ENCODE measurements at regions not wholly inside any gene's neighbourhood (a gene's known extent, or its start where the extent isn't known, plus 50 kb on each side); places are given as distances from the start of the nearest gene placed in this dataset.
"Not testable (repeated sequence)": the region's sequence is repeated elsewhere in the genome, so short reads cannot be mapped to it uniquely, and the experiment has no call there.

- no peak for DNase-seq
- H3K27ac Mint-ChIP-seq = no peak overlapping the region
- H3K27me3 Mint-ChIP-seq = no peaks in the 10 kb centered on the region
- H3K4me3 Mint-ChIP-seq = no peak overlapping the region
- peaks cover 6% of the 10 kb centered on the region for H3K9me3 Mint-ChIP-seq
- no peaks in the 10 kb centered on the region for H3K36me3 Mint-ChIP-seq (ENCODE audit: low read depth)
- H3K4me1 Mint-ChIP-seq (ENCODE audit: low read depth) = no peaks in the 10 kb centered on the region
These were observed 53.3 kb upstream of the CYLC2 start for GRCh38 chr9:102941868-102942267.

GRCh38 chr9:102922526-102922925 lies 72.6 kb upstream of the CYLC2 start:
- H3K27me3 Mint-ChIP-seq = no peaks in the 10 kb centered on the region
- no peaks in the 10 kb centered on the region for H3K36me3 Mint-ChIP-seq (ENCODE audit: low read depth)
- no peak overlapping the region for H3K4me3 Mint-ChIP-seq
- H3K27ac Mint-ChIP-seq = no peak overlapping the region
- H3K4me1 Mint-ChIP-seq (ENCODE audit: low read depth) = no peaks in the 10 kb centered on the region
- H3K9me3 Mint-ChIP-seq = peaks cover 11% of the 10 kb centered on the region
- no peak for DNase-seq

- DNase-seq = no peak
- H3K27ac Mint-ChIP-seq = no peak overlapping the region
- no peak overlapping the region for H3K4me3 Mint-ChIP-seq
- H3K36me3 Mint-ChIP-seq (ENCODE audit: low read depth) = no peaks in the 10 kb centered on the region
- H3K27me3 Mint-ChIP-seq = no peaks in the 10 kb centered on the region
- peaks cover 15% of the 10 kb centered on the region for H3K9me3 Mint-ChIP-seq
- no peaks in the 10 kb centered on the region for H3K4me1 Mint-ChIP-seq (ENCODE audit: low read depth)
These were observed 83.9 kb upstream of the CYLC2 start for GRCh38 chr9:102911185-102911584.

GRCh38 chr9:102905795-102906194 lies 89.3 kb upstream of the CYLC2 start:
- H3K4me1 Mint-ChIP-seq (ENCODE audit: low read depth); H3K27me3 Mint-ChIP-seq; DNase-seq; H3K36me3 Mint-ChIP-seq (ENCODE audit: low read depth); H3K27ac Mint-ChIP-seq; H3K4me3 Mint-ChIP-seq: not testable (repeated sequence)
- peaks cover 40% of the 10 kb centered on the region for H3K9me3 Mint-ChIP-seq

GRCh38 chr9:102892025-102892424 lies 103.1 kb upstream of the CYLC2 start:
- DNase-seq = no peak
- H3K36me3 Mint-ChIP-seq (ENCODE audit: low read depth) = no peaks in the 10 kb centered on the region
- H3K27ac Mint-ChIP-seq = no peak overlapping the region
- H3K4me1 Mint-ChIP-seq (ENCODE audit: low read depth) = no peaks in the 10 kb centered on the region
- no peak overlapping the region for H3K4me3 Mint-ChIP-seq
- H3K27me3 Mint-ChIP-seq = no peaks in the 10 kb centered on the region
- peaks cover 10% of the 10 kb centered on the region for H3K9me3 Mint-ChIP-seq

- H3K9me3 Mint-ChIP-seq; H3K27ac Mint-ChIP-seq; H3K27me3 Mint-ChIP-seq; H3K4me1 Mint-ChIP-seq (ENCODE audit: low read depth); H3K36me3 Mint-ChIP-seq (ENCODE audit: low read depth); H3K4me3 Mint-ChIP-seq; DNase-seq: not testable (repeated sequence)
These were observed 106.4 kb upstream of the CYLC2 start for GRCh38 chr9:102888747-102889146.

GRCh38 chr9:102875687-102876086 lies 119.4 kb upstream of the CYLC2 start:
- H3K4me1 Mint-ChIP-seq (ENCODE audit: low read depth) = no peaks in the 10 kb centered on the region
- H3K36me3 Mint-ChIP-seq (ENCODE audit: low read depth) = no peaks in the 10 kb centered on the region

GRCh38 chr9:102867488-102867887 lies 127.6 kb upstream of the CYLC2 start:
- no peaks in the 10 kb centered on the region for H3K4me1 Mint-ChIP-seq (ENCODE audit: low read depth)
- peaks cover 4% of the 10 kb centered on the region for H3K9me3 Mint-ChIP-seq
- DNase-seq = no peak
- no peaks in the 10 kb centered on the region for H3K36me3 Mint-ChIP-seq (ENCODE audit: low read depth)
- H3K4me3 Mint-ChIP-seq = no peak overlapping the region
- H3K27me3 Mint-ChIP-seq = no peaks in the 10 kb centered on the region
- H3K27ac Mint-ChIP-seq = no peak overlapping the region

More at GRCh38 chr9:102875687-102876086, 119.4 kb upstream of the CYLC2 start:
- H3K27ac Mint-ChIP-seq = no peak overlapping the region
- no peaks in the 10 kb centered on the region for H3K9me3 Mint-ChIP-seq
- DNase-seq = no peak
- no peak overlapping the region for H3K4me3 Mint-ChIP-seq
- no peaks in the 10 kb centered on the region for H3K27me3 Mint-ChIP-seq

- no peaks in the 10 kb centered on the region for H3K27me3 Mint-ChIP-seq
These were observed 132.7 kb upstream of the CYLC2 start for GRCh38 chr9:102862478-102862877.

GRCh38 chr9:102855641-102856040 lies 139.5 kb upstream of the CYLC2 start:
- H3K27me3 Mint-ChIP-seq = no peaks in the 10 kb centered on the region
- no peak overlapping the region for H3K4me3 Mint-ChIP-seq
- H3K9me3 Mint-ChIP-seq = peaks cover 11% of the 10 kb centered on the region
- no peaks in the 10 kb centered on the region for H3K36me3 Mint-ChIP-seq (ENCODE audit: low read depth)
- DNase-seq = no peak
- no peak overlapping the region for H3K27ac Mint-ChIP-seq
- H3K4me1 Mint-ChIP-seq (ENCODE audit: low read depth) = no peaks in the 10 kb centered on the region

More at GRCh38 chr9:102862478-102862877, 132.7 kb upstream of the CYLC2 start:
- no peak overlapping the region for H3K27ac Mint-ChIP-seq
- H3K4me1 Mint-ChIP-seq (ENCODE audit: low read depth) = no peaks in the 10 kb centered on the region
- no peak overlapping the region for H3K4me3 Mint-ChIP-seq
- H3K36me3 Mint-ChIP-seq (ENCODE audit: low read depth) = no peaks in the 10 kb centered on the region
- no peak for DNase-seq
- peaks cover 6% of the 10 kb centered on the region for H3K9me3 Mint-ChIP-seq

- Mint-ChIP-seq H3K4me1 (ENCODE audit: low read depth) (no peaks in the 10 kb centered on the region), H3K27me3 (no peaks in the 10 kb centered on the region), H3K4me3 (no peak overlapping the region), H3K9me3 (peaks cover 13% of the 10 kb centered on the region), H3K27ac (no peak overlapping the region), H3K36me3 (ENCODE audit: low read depth) (no peaks in the 10 kb centered on the region)
- no peak for DNase-seq
These were observed 149.2 kb upstream of the CYLC2 start for GRCh38 chr9:102845827-102846371.

- Mint-ChIP-seq H3K36me3 (ENCODE audit: low read depth) (no peaks in the 10 kb centered on the region), H3K27me3 (no peaks in the 10 kb centered on the region), H3K9me3 (peaks cover 13% of the 10 kb centered on the region), H3K4me3 (no peak overlapping the region), H3K27ac (no peak overlapping the region), H3K4me1 (ENCODE audit: low read depth) (no peaks in the 10 kb centered on the region)
- DNase-seq = no peak
These were observed 150.4 kb upstream of the CYLC2 start for GRCh38 chr9:102844716-102845115.

GRCh38 chr9:102842423-102842822 lies 152.7 kb upstream of the CYLC2 start:
- H3K4me3 Mint-ChIP-seq = no peak overlapping the region
- no peaks in the 10 kb centered on the region for H3K27me3 Mint-ChIP-seq
- no peaks in the 10 kb centered on the region for H3K4me1 Mint-ChIP-seq (ENCODE audit: low read depth)
- DNase-seq = no peak
- H3K9me3 Mint-ChIP-seq = peaks cover 13% of the 10 kb centered on the region
- H3K36me3 Mint-ChIP-seq (ENCODE audit: low read depth) = no peaks in the 10 kb centered on the region
- H3K27ac Mint-ChIP-seq = no peak overlapping the region

GRCh38 chr9:102841376-102841775 lies 153.8 kb upstream of the CYLC2 start:
- DNase-seq = no peak
- peaks cover 11% of the 10 kb centered on the region for H3K9me3 Mint-ChIP-seq
- H3K27me3 Mint-ChIP-seq = no peaks in the 10 kb centered on the region
- H3K4me3 Mint-ChIP-seq = no peak overlapping the region
- no peaks in the 10 kb centered on the region for H3K4me1 Mint-ChIP-seq (ENCODE audit: low read depth)
- no peak overlapping the region for H3K27ac Mint-ChIP-seq
- no peaks in the 10 kb centered on the region for H3K36me3 Mint-ChIP-seq (ENCODE audit: low read depth)

GRCh38 chr9:102840335-102840734 lies 154.8 kb upstream of the CYLC2 start:
- Mint-ChIP-seq H3K36me3 (ENCODE audit: low read depth) (no peaks in the 10 kb centered on the region), H3K4me3 (no peak overlapping the region), H3K27me3 (no peaks in the 10 kb centered on the region), H3K9me3 (peaks cover 7% of the 10 kb centered on the region), H3K27ac (no peak overlapping the region), H3K4me1 (ENCODE audit: low read depth) (no peaks in the 10 kb centered on the region)
- DNase-seq = no peak

GRCh38 chr9:102832814-102833213 lies 162.3 kb upstream of the CYLC2 start:
- Mint-ChIP-seq H3K4me3 (no peak overlapping the region), H3K4me1 (ENCODE audit: low read depth) (no peaks in the 10 kb centered on the region), H3K27ac (no peak overlapping the region), H3K27me3 (no peaks in the 10 kb centered on the region), H3K9me3 (peaks cover 10% of the 10 kb centered on the region), H3K36me3 (ENCODE audit: low read depth) (no peaks in the 10 kb centered on the region)
- no peak for DNase-seq

Measured in activated T-cell treated with anti-CD3 and anti-CD28 coated beads, Interleukin-2, amount 50 U/mL, for 24 hours (primary cell).